Tibial artery (tissue), 4 donors: ENCODE measurements at regions not wholly inside any gene's neighbourhood (a gene's known extent, or its start where the extent isn't known, plus 50 kb on each side); places are given as distances from the start of the nearest gene placed in this dataset.

Source experiments
- DNase-seq, 2 donors: peaks; one replicate each; pipeline ENCODE4 v3.0.0-alpha.2; 2019
- H3K27ac ChIP-seq, 2 donors: fragments of 200-600 bp; sonication (generic) in 1 of 2; 1 replicate in 1 of 2; 2 replicates in 1 of 2; pipeline ENCODE4 v1.5.1; 2018 to 2019; ENCODE audit warnings: mild to moderate bottlenecking in 1 of 2
- H3K27me3 ChIP-seq, 2 donors: fragments of 200-600 bp; sonication (generic) in 1 of 2; one replicate each; pipeline versions ENCODE4 v1.5.1 to v1.6.0; 2016 to 2019
- H3K36me3 ChIP-seq, 3 donors: fragments of 200-600 bp; sonication (generic) in 2 of 3; one replicate each; pipeline ENCODE4 v1.5.1; 2016 to 2019; ENCODE audit warnings: mild to moderate bottlenecking in 2 of 3
- H3K4me1 ChIP-seq, 4 donors: fragments of 200-600 bp; sonication (generic) in 2 of 4; 1 replicate in 3 of 4; 2 replicates in 1 of 4; pipeline ENCODE4 v1.5.1; 2016 to 2019
- H3K4me3 ChIP-seq, 2 donors: fragments of 200-600 bp; sonication (generic) in 1 of 2; 1 replicate in 1 of 2; 2 replicates in 1 of 2; pipeline ENCODE4 v1.5.1; 2018 to 2019; ENCODE audit warnings: mild to moderate bottlenecking in 2 of 2
- H3K9me3 ChIP-seq, 3 donors: fragments of 200-600 bp; sonication (generic) in 1 of 3; one replicate each; pipeline ENCODE4 v1.5.1; 2016 to 2019
- CTCF ChIP-seq, 2 experiments: fragments of 200-600 bp in 1 of 2; fragments of 450-650 bp in 1 of 2; IDR thresholded peaks; one replicate each; pipeline ENCODE4 v1.5.1; 2017 to 2019; ENCODE audit warnings: antibody characterized with exemption in 2 of 2, mild to moderate bottlenecking in 1 of 2, moderate library complexity in 1 of 2
- intact Hi-C: fragments of 100-400 bp; cut with DNase I; formaldehyde crosslinking; loops from one replicate; pipeline ENCODE4 v1.15.0; 2023; ENCODE audit warnings: low total_unique reads

GRCh38 chr4:89599026-89599425, 237.9 kb downstream of the SNCA start:
- no peaks in the 10 kb centered on the region for H3K9me3 ChIP-seq
- H3K4me3 ChIP-seq, result no peak overlapping the region
- no peaks in the 10 kb centered on the region for H3K4me1 ChIP-seq
- TF ChIP-seq CTCF (IDR thresholded peaks at IDR 0.05), result no peak
- intact Hi-C loops, result no loop called here
- DNase-seq, result no peak
- no peak overlapping the region for H3K27ac ChIP-seq
- no peaks in the 10 kb centered on the region for H3K36me3 ChIP-seq
- H3K27me3 ChIP-seq, result no peaks in the 10 kb centered on the region

DNA sequence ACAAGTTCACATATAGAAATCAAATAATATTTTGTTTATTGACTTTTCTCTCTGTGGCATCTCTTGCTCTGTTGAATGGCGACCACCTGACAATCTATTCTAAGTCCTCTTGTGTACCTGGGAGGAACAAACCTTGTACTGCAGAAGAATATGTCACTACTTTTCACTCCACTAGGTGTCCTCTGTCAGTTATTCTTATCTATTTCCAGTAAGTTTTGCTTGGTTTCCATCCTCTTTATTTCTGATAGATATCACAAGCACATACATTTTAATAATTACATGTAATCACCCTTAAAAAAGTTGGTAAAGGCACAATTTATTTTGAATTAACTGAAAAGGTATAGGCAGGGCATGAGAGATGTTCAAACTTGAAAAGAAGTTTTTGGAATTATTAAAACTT, 238.4 kb downstream of the SNCA start:
- TF ChIP-seq CTCF (IDR thresholded peaks at IDR 0.05), result no peak
- Histone ChIP-seq H3K9me3 (no peaks in the 10 kb centered on the region), H3K4me3 (no peak overlapping the region), H3K27me3 (no peaks in the 10 kb centered on the region), H3K36me3 (no peaks in the 10 kb centered on the region), H3K27ac (no peak overlapping the region), H3K4me1 (no peaks in the 10 kb centered on the region)
- DNase-seq, result no peak
- intact Hi-C loops, result no loop called here

- intact Hi-C loops, result no loop called here
- no peak overlapping the region for H3K4me3 ChIP-seq
- no peaks in the 10 kb centered on the region for H3K4me1 ChIP-seq
- no peaks in the 10 kb centered on the region for H3K36me3 ChIP-seq
- H3K27me3 ChIP-seq, result no peaks in the 10 kb centered on the region
- no peak overlapping the region for H3K27ac ChIP-seq
- H3K9me3 ChIP-seq, result no peaks in the 10 kb centered on the region
- no peak for DNase-seq
- no peak for TF ChIP-seq CTCF (IDR thresholded peaks at IDR 0.05)
Observed at GRCh38 chr4:89595125-89595789, 241.7 kb downstream of the SNCA start.

DNA sequence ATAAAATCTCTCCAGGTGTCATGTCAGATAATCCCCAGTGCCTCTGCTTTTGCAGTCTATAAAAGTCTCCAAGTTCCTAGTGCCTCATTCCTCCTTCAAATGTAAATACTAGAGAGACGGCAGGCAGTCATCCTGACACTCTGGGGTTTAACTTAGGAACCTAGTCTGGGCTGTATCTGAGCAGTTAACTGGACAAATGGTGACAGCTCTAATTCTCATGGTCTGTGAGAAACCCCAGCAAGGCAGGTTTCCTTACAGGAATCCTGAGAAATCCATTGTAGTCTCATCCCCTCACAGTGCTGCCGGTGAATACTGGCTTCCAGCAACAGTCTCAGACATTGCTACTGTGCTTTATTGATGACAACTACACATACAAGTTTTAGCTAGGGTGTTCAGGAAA, 246.8 kb downstream of the SNCA start:
- no peaks in the 10 kb centered on the region for H3K4me1 ChIP-seq
- intact Hi-C loops, result no loop called here
- no peak overlapping the region for H3K27ac ChIP-seq
- no peak for DNase-seq
- H3K36me3 ChIP-seq, result no peaks in the 10 kb centered on the region
- no peak for TF ChIP-seq CTCF (IDR thresholded peaks at IDR 0.05)
- no peaks in the 10 kb centered on the region for H3K9me3 ChIP-seq
- H3K27me3 ChIP-seq, result no peaks in the 10 kb centered on the region
- no peak overlapping the region for H3K4me3 ChIP-seq

- intact Hi-C loops, result no loop called here
- no peak for DNase-seq
- no peaks in the 10 kb centered on the region for H3K27me3 ChIP-seq
- no peaks in the 10 kb centered on the region for H3K36me3 ChIP-seq
- no peak overlapping the region for H3K4me3 ChIP-seq
- H3K9me3 ChIP-seq, result no peaks in the 10 kb centered on the region
- H3K27ac ChIP-seq, result no peak overlapping the region
- no peaks in the 10 kb centered on the region for H3K4me1 ChIP-seq
- TF ChIP-seq CTCF (IDR thresholded peaks at IDR 0.05), result no peak
Observed at GRCh38 chr4:89588421-89588820, 248.5 kb downstream of the SNCA start.

GRCh38 chr4:89587364-89587763, 249.6 kb downstream of the SNCA start:
- Histone ChIP-seq H3K27me3 (no peaks in the 10 kb centered on the region), H3K9me3 (no peaks in the 10 kb centered on the region), H3K36me3 (no peaks in the 10 kb centered on the region), H3K4me1 (no peaks in the 10 kb centered on the region), H3K27ac (no peak overlapping the region), H3K4me3 (no peak overlapping the region)
- DNase-seq, result no peak
- intact Hi-C loops, result no loop called here
- TF ChIP-seq CTCF (IDR thresholded peaks at IDR 0.05), result no peak
